OCI-LY7 (cell line): ENCODE measurements at regions not wholly inside any gene's neighbourhood (a gene's known extent, or its start where the extent isn't known, plus 50 kb on each side); places are given as distances from the start of the nearest gene placed in this dataset.

Experiments
- BruUV-seq: library from RNA; stranded (reverse); fragments of 400-500 nt; replicated peaks from 2 replicates; lab custom pipeline; 2021; lab: Mats Ljungman, UMichigan
- CTCF ChIA-PET: fragments of 300-600 bp; sonication (Branson Sonifier 250); formaldehyde crosslinking; loops from one replicate; lab custom pipeline; 2022; ENCODE audit warnings: antibody characterized with exemption; ENCODE audit not compliant: unreplicated experiment; lab: Charles Lee
- POLR2A ChIA-PET: fragments of 300-600 bp; sonication (Branson Sonifier 250); formaldehyde crosslinking; loops from one replicate; lab custom pipeline; 2022; ENCODE audit warnings: antibody characterized with exemption; lab: Charles Lee
- DNase-seq: peaks from one replicate; pipeline ENCODE4 v3.0.0-alpha.2; 2015; ENCODE audit warnings: low spot score
- H2AFZ ChIP-seq: fragments of 200-600 bp; sonication (generic), shearing (Covaris generic); 2 replicates; pipeline ENCODE4 v1.6.1; 2014; ENCODE audit warnings: mild to moderate bottlenecking, antibody characterized with exemption, low read length, moderate library complexity
- H3K27ac ChIP-seq: fragments of 200-600 bp; sonication (generic); 2 replicates; pipeline ENCODE4 v1.5.1; 2014; ENCODE audit warnings: mixed run types, low read depth, mild to moderate bottlenecking, moderate library complexity, low read length, inconsistent platforms; ENCODE audit not compliant: poor library complexity, severe bottlenecking
- H3K36me3 ChIP-seq: fragments of 200-600 bp; sonication (generic); 2 replicates; pipeline ENCODE4 v1.6.1; 2014; ENCODE audit warnings: mild to moderate bottlenecking, antibody characterized with exemption, low read length, moderate library complexity, mixed read lengths; ENCODE audit not compliant: insufficient read depth
- H3K4me1 ChIP-seq: fragments of 200-600 bp; sonication (generic); 2 replicates; pipeline ENCODE4 v1.5.1; 2014; ENCODE audit warnings: mild to moderate bottlenecking, low read length; ENCODE audit not compliant: insufficient read depth, poor library complexity, severe bottlenecking
- H3K4me2 ChIP-seq: fragments of 200-600 bp; sonication (generic); 2 replicates; pipeline ENCODE4 v1.6.1; 2014; ENCODE audit warnings: mild to moderate bottlenecking, low read length
- H3K4me3 ChIP-seq: fragments of 200-600 bp; sonication (generic); 2 replicates; pipeline ENCODE4 v1.5.1; 2014; ENCODE audit warnings: mild to moderate bottlenecking, low read depth, low read length; ENCODE audit not compliant: poor library complexity, severe bottlenecking
- H3K79me2 ChIP-seq: fragments of 200-600 bp; sonication (generic); 2 replicates; pipeline ENCODE4 v1.6.1; 2016; ENCODE audit warnings: low read depth, mild to moderate bottlenecking, low read length, moderate library complexity, mixed read lengths; ENCODE audit not compliant: insufficient read depth
- H3K9me2 ChIP-seq: fragments of 200-600 bp; sonication (generic); 2 replicates; pipeline ENCODE4 v1.6.1; 2016; ENCODE audit warnings: mild to moderate bottlenecking, low read length, mixed read lengths; ENCODE audit not compliant: insufficient read depth
- H3K9me3 ChIP-seq: fragments of 200-600 bp; sonication (generic); 2 replicates; pipeline ENCODE4 v1.6.1; 2014; ENCODE audit warnings: mild to moderate bottlenecking, mixed run types, low read length, mixed read lengths
- H4K20me1 ChIP-seq: fragments of 200-600 bp; sonication (generic); 2 replicates; pipeline ENCODE4 v1.6.1; 2014; ENCODE audit warnings: mild to moderate bottlenecking, antibody characterized with exemption, low read length, moderate library complexity, mixed read lengths; ENCODE audit not compliant: insufficient read depth
- EZH2phosphoT487 ChIP-seq: fragments of 200-600 bp; sonication (generic); IDR thresholded peaks from 2 replicates; pipeline ENCODE4 v1.6.1; 2018; ENCODE audit warnings: low read depth, borderline replicate concordance, mild to moderate bottlenecking, mixed run types, antibody characterized with exemption, low read length, moderate library complexity, mixed read lengths
- intact Hi-C: fragments of 100-400 bp; cut with micrococcal nuclease; formaldehyde crosslinking; loops from one replicate; pipeline ENCODE4 v1.10.0; 2022; ENCODE audit not compliant: unreplicated experiment
- TF ChIP-seq, protein P1 (sequence below): fragments of 200-600 bp; sonication (generic); conservative IDR thresholded peaks from 2 replicates; pipeline ENCODE4 v1.5.1; 2014; ENCODE audit warnings: mild to moderate bottlenecking, antibody characterized with exemption, low read length, moderate library complexity, mixed read lengths

DNA sequence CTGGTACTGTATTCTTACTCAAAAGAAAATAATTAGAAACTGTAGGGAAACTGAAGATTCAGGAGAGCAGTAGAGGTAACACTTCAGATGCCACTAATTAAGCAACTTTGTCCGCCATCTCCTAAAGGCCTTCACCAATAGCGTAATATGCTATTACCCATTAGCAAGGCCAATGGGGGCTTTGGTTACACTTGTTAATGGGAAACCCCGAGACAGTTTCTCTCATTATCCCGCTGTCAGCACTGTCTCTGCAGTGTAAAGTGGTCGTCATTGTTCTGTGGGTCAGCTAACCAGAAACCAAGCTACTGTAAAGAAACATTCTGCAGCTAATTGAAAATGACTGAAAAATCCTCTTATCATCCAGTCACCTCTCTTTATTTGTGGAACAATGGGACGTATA, 468.0 kb upstream of the POU3F2 start:
- Histone ChIP-seq H3K27ac (no peak overlapping the region), H3K4me3 (no peak overlapping the region), H2AFZ (no peak overlapping the region), H3K4me1 (no peaks in the 10 kb centered on the region), H3K79me2 (no peaks in the 10 kb centered on the region), H3K9me2 (no peaks in the 10 kb centered on the region), H3K9me3 (no peaks in the 10 kb centered on the region), H4K20me1 (no peaks in the 10 kb centered on the region), H3K4me2 (no peak overlapping the region), H3K36me3 (no peaks in the 10 kb centered on the region)
- intact Hi-C loops, result no loop called here
- no TSS peak for BruUV-seq
- no peak for DNase-seq
- POLR2A ChIA-PET, result no interaction called here
- CTCF ChIA-PET, result no interaction called here
- no peak for TF ChIP-seq EZH2phosphoT487
- TF ChIP-seq, protein P1, sequence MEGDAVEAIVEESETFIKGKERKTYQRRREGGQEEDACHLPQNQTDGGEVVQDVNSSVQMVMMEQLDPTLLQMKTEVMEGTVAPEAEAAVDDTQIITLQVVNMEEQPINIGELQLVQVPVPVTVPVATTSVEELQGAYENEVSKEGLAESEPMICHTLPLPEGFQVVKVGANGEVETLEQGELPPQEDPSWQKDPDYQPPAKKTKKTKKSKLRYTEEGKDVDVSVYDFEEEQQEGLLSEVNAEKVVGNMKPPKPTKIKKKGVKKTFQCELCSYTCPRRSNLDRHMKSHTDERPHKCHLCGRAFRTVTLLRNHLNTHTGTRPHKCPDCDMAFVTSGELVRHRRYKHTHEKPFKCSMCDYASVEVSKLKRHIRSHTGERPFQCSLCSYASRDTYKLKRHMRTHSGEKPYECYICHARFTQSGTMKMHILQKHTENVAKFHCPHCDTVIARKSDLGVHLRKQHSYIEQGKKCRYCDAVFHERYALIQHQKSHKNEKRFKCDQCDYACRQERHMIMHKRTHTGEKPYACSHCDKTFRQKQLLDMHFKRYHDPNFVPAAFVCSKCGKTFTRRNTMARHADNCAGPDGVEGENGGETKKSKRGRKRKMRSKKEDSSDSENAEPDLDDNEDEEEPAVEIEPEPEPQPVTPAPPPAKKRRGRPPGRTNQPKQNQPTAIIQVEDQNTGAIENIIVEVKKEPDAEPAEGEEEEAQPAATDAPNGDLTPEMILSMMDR, result no peak

DNA sequence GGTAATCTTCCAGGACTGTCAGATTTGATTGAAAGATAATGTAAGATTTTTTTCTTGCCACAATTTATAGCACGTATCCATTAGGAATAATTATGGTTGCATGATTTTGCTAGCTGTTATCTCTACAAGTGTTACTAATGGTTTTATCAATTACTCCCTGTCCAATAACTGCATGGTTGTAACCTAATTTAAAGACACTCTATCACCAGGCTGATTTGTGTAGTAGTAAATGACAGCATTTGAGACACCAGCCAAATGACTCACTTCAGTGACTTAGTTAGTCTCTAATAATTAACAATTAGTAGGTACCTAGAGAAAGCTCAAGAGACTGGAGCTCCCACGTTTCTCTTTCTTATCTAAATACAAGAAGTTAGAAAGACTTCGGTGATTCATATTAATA, 453.8 kb upstream of the POU3F2 start:
- ChIA-PET CTCF (no interaction called here), POLR2A (interaction anchor here (0.7 kb wide), 1 partner anchor 98 kb away, joined by 3 read pairs; no protein-coding TSS in a partner anchor)
- no peak overlapping the region for H3K4me3 ChIP-seq
- intact Hi-C loops, result no loop called here
- no peaks in the 10 kb centered on the region for H4K20me1 ChIP-seq
- no peak overlapping the region for H2AFZ ChIP-seq
- H3K27ac ChIP-seq, result no peak overlapping the region
- no peaks in the 10 kb centered on the region for H3K4me1 ChIP-seq
- no peak for DNase-seq
- BruUV-seq, result no TSS peak
- no peaks in the 10 kb centered on the region for H3K36me3 ChIP-seq
- no peak overlapping the region for H3K4me2 ChIP-seq
- no peak for TF ChIP-seq EZH2phosphoT487
- H3K9me3 ChIP-seq, result no peaks in the 10 kb centered on the region
- no peaks in the 10 kb centered on the region for H3K9me2 ChIP-seq
- no peaks in the 10 kb centered on the region for H3K79me2 ChIP-seq

DNA sequence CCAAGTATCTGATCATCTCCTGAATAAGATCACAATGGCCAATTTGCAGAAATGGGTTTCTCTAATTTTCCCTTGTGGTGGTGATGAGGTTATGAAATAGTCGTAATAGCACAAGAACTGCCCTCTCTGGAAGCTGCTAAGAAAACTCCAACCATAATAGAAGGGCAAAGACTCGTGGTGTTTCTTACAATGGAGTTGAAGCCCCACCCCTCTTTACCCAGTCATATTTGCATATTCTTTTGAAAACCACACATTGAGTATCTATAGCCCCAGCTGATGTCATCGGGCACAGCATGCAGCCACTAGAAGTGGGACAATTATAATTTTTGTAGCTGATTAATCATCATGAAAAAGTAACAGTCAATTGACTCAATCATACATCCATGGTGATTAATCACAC, 452.1 kb upstream of the POU3F2 start:
- H2AFZ ChIP-seq, result no peak overlapping the region
- H3K36me3 ChIP-seq, result no peaks in the 10 kb centered on the region
- no peak for DNase-seq
- H3K9me2 ChIP-seq, result no peaks in the 10 kb centered on the region
- H3K4me3 ChIP-seq, result no peak overlapping the region
- intact Hi-C loops, result no loop called here
- H3K9me3 ChIP-seq, result no peaks in the 10 kb centered on the region
- no peaks in the 10 kb centered on the region for H3K4me1 ChIP-seq
- no TSS peak for BruUV-seq
- H4K20me1 ChIP-seq, result no peaks in the 10 kb centered on the region
- H3K27ac ChIP-seq, result no peak overlapping the region
- no peaks in the 10 kb centered on the region for H3K79me2 ChIP-seq
- CTCF ChIA-PET, result no interaction called here
- H3K4me2 ChIP-seq, result no peak overlapping the region
- POLR2A ChIA-PET, result interaction anchor here (0.5 to 0.6 kb wide), 2 partner anchors 110 to 876 kb away, joined by 3 read pairs; no protein-coding TSS in a partner anchor
- TF ChIP-seq, protein P1, result no peak
- TF ChIP-seq EZH2phosphoT487, result no peak
